ENCODE measurements at regions not wholly inside any gene's neighbourhood (a gene's known extent, or its start where the extent isn't known, plus 50 kb on each side); places are given as distances from the start of the nearest gene placed in this dataset.
A peak's percentile ranks its signal among the peaks of the same experiment; 100 is the strongest.
"Not testable (repeated sequence)": the region's sequence is repeated elsewhere in the genome, so short reads cannot be mapped to it uniquely, and the experiment has no call there.

- DNase-seq: no peak
Observed at GRCh38 chr20:48141660-48142515, 356.6 kb upstream of the SULF2 start.

DNA sequence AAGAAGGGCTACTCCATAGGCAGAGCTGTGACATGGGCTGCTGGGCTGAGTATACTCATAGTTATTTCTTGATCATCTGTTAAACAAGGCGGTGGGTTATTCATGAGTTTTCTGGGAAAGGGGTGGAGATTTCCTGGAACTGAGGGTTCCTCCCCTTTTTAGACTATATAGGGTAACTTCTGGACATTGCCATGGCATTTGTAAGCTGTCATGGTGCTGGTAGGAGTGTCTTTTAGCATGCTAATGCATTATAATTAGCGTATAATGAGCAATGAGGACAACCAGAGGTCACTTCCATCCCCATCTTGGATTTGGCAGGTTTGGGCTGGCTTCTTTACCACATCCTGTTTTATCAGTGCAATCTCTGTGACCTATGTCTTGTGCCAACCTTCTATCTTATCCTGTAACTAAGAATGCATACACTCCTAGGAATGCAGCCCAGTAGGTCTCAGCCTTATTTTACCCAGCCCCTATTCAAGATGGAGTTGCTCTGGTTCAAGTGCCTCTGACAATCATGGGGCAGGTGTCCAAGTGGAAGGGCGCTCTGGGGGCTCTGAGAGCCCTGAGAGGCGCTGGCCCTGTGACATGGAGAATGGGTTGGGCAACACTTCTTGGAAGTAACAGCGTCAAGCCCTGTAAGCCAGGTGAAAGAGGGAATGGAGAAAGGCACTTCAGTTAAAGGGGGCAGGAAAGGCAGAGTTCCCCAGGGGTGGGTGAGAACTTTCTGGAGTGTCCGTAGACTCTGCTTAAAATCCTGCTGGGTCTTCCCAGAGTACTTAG, 354.2 kb upstream of the SULF2 start:
- DNase-seq: no peak

DNA sequence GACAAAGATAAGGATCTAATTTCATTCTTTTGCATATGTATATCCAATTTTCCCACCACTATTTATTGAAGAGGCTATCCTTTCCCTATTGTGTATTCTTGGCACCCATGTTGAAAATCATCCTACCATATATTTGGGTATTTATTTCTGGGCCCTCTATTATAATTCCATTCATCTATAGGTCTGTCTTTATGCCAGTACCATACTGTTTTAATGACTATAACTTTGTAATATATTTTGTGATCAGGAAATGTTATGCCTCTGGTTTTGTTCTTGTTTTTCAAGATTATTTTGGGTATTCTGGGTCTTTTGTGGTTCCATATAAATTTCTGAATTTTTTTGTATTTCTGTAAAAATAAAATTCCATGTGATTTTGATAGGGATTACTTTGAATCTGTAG, 347.6 kb upstream of the SULF2 start:
- DNase-seq: no peak

DNA sequence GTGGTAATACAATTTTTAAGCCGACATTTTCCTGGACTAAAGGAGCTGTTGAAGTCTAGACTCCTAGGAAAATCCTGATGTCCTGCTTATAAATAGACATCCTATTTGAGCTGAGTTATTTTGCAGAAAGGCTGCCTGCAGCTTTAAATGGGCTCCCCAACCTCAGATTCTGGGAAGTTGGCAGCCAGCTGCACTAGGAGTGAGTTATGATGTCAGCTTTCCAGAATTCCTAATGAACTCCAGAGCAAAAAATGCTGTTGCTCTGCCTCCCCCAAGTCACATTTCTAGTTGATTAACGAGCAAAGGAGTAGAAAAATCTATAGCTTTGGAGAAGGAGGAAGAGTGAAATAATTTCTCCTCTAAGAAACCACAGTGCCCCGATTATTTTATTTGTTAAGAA, 346.3 kb upstream of the SULF2 start:
- peak; percentile 82 for DNase-seq

- DNase-seq: peak; percentile 57
Observed at GRCh38 chr20:48129345-48129942, 344.2 kb upstream of the SULF2 start.

- DNase-seq: no peak
Observed at GRCh38 chr20:48128436-48128835, 343.2 kb upstream of the SULF2 start.

- DNase-seq: not testable (repeated sequence)
Observed at GRCh38 chr20:48127964-48128363, 342.7 kb upstream of the SULF2 start.

DNA sequence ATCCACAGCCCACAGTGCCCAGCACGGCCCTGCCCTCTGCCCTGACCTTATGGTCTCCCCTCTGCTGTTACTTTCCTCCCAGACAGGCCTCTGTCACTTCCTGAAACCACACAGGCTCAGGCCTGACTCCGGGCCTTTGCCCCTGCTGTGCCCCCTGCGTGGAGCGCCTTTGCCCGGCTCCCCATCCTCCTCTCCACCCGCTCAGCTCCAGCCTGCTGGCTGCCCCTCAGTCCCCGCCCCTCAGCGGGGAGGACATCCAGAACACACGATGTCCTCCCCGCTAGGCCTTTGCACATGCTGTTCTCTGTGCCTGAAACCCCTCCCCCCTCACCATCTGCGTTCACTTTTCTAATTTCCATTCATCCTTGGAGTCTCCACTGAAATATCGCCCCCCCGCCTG, 341.9 kb upstream of the SULF2 start:
- DNase-seq: not testable (repeated sequence)

GRCh38 chr20:48126227-48126740, 341.0 kb upstream of the SULF2 start:
- no peak for DNase-seq

DNA sequence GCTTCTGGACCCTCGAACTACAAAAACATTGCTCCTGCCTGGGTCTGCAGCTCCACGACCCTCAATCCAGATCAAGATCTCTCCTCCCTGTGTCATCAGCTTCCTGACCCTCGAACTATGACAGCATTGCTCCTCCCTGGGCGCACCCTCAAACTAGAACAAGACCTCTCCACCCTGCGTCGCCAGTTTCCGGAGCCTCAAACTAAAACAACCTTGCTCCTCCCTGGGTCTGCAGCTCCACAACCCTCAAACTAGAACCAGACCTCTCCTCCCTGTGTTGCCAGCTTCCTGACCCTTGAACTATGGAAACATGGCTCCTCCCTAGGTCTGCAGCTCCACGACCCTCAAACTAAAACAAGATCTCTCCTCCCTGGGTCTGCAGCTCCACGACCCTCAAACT, 339.7 kb upstream of the SULF2 start:
- DNase-seq: no peak

DNA sequence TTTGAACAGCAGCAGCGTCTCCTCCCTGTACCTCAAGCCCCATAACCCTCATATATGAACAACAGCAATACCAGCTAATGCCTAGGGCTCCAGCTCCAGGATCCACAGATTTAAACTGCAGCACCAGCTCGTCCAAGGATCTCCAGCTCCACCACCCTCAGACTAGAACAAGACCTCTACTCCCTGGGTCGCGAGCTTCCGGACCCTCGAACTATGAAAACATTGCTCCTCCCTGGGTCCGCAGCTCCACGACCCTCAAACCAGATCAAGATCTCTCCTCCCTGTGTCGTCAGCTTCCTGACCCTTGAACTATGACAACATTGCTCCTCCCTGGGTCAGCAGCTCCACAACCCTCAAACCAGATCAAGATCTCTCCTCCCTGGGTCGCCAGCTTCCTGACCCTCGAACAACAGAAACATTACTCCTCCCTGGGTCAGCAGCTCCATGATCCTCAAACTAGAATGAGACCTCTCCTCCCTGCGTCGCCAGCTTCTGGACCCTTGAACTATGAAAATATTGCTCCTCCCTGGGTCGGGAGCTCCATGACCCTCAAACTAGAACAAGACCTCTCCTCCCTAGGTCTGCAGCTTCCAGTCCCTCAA, 339.0 kb upstream of the SULF2 start:
- no peak for DNase-seq

DNA sequence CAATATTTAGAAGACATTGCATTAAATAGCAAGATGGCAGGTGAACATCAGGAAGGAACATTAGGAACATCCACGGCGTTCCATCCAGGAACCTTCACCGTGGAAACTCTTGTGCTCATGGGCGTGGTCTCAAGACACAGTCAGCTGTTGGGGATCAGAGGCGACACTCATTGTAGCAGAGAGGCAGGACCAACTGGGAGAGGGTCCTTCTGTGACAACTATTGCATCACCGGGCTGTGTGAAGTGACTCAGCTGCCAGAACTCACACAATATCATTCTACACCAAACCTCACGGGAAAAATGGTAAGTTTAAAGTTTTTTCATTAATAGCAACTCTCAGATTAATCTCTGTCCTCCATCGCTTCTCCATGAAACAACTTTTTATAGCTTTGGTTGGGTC, 334.8 kb upstream of the SULF2 start:
- no peak for DNase-seq

- not testable (repeated sequence) for DNase-seq
Observed at GRCh38 chr20:48119389-48119788, 334.1 kb upstream of the SULF2 start.

DNA sequence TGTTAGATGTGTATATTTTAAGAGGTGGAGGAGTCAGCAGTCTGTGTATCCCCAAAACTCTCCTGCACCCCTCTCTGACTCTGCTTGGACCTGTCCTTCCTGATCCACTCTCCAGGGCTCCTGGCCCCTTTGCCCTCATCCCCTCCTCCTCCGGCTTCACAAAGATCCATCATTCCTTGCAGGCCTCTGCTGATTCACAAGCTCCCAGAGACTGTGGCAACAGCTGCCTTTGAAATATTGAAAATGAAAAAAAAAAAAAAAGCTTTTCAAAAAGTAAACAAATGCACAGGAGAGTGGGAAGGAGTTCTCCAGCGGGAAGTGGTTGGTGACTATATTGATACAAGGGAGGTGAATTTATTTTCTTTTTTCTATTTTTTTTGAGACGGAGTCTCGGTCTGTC, 330.2 kb upstream of the SULF2 start:
- DNase-seq: no peak

- DNase-seq: no peak
Observed at GRCh38 chr20:48107560-48107959, 322.3 kb upstream of the SULF2 start.

DNA sequence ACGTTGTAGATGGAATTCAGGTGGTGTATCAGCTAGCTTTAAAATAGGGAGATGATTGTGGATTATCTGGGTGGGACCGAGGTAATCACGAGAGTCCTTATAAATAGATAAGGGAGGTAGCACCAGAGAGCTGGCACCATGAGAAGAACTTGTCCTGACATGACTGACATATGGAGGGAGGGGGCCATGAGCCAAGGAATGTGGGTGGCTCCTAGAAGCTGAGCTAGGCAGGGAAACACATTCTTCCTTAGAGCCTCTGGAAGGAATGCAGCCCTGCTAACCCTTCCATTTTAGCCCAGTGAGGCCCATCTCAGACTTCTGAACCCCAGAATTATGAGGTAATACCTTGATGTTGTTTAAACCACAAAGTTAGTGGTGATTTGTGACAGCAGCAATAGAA, 321.1 kb upstream of the SULF2 start:
- no peak for DNase-seq

DNA sequence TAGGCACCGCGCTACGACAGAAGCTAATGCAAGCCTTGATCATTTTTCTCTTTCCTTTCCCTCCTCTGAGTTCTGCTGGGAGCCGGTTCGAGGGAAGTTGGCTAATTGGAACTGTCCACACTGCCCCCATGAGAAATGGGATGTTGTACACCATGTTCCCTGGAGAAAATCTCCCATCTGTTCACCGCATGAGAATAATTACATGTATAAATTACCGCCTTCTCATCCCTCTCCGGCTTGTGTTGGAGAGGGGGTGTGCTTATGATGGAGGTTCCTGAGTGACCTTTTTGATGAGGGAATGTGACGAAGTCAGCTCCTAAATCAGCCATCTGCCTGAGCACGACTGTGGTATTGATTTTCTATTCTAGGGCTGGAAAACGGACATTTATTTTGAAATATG, 320.2 kb upstream of the SULF2 start:
- no peak for DNase-seq

GRCh38 chr20:48102931-48103660, 317.8 kb upstream of the SULF2 start:
- no peak for DNase-seq

GRCh38 chr20:48102076-48102787, 317.0 kb upstream of the SULF2 start:
- no peak for DNase-seq

DNA sequence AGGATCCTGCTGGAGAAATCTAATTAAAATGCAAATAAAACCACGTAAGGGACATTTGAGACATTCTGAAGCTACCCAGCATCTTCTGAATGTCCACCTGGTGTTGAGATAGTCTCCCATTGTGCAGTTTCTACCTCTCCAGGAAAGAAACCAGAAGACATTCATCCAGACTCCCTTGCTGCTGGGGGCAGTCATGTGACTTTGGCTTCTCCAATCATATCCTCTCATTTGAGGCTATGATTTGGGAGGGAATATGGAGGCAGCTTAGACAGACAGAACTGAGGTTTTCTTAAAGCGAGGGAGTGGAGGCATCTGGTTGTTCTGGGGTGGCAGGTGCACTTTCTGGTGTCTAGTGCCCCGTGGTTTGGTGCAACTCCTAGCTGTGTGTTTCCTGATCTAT, 315.2 kb upstream of the SULF2 start:
- no peak for DNase-seq

- DNase-seq: no peak
Observed at GRCh38 chr20:48098866-48099265, 313.6 kb upstream of the SULF2 start.

GRCh38 chr20:48098099-48098498, 312.8 kb upstream of the SULF2 start:
- DNase-seq: no peak
